Prostate gland (tissue), 2 donors: ENCODE measurements at regions not wholly inside any gene's neighbourhood (a gene's known extent, or its start where the extent isn't known, plus 50 kb on each side); places are given as distances from the start of the nearest gene placed in this dataset.

ENCODE experiments used
- DNase-seq: peaks from one replicate; pipeline ENCODE4 v3.0.0-alpha.2; 2019; ENCODE audit warnings: low spot score
- H3K27ac ChIP-seq, 2 donors: fragments of 200-600 bp; sonication (generic); 2 replicates each; pipeline ENCODE4 v1.5.1; 2017 to 2019
- H3K27me3 ChIP-seq: fragments of 200-600 bp; sonication (generic); replicated peaks from 2 replicates; pipeline ENCODE4 v1.5.1; 2019; ENCODE audit not compliant: insufficient read depth
- H3K36me3 ChIP-seq, 2 donors: fragments of 200-600 bp; sonication (generic); 1 replicate in 1 of 2; 2 replicates in 1 of 2; pipeline versions ENCODE4 v1.5.1 to v1.8.1; 2017 to 2019
- H3K4me1 ChIP-seq: fragments of 200-600 bp; sonication (generic); replicated peaks from 2 replicates; pipeline ENCODE4 v1.5.1; 2019
- H3K4me3 ChIP-seq, 2 donors: fragments of 200-600 bp; sonication (generic); 2 replicates each; pipeline ENCODE4 v1.5.1; 2017 to 2019
- H3K9me3 ChIP-seq: fragments of 200-600 bp; sonication (generic); 2 replicates; pipeline ENCODE4 v1.5.1; 2017
- POLR2A ChIP-seq: fragments of 450-650 bp; IDR thresholded peaks from one replicate; pipeline ENCODE4 v1.6.1; 2016; ENCODE audit warnings: antibody characterized with exemption, mild to moderate bottlenecking
- POLR2AphosphoS5 ChIP-seq: sonication (generic); formaldehyde crosslinking; IDR thresholded peaks from one replicate; pipeline ENCODE4 v1.6.1; 2017; ENCODE audit warnings: antibody characterized with exemption
- WGBS: methylation state at CpG from one replicate; pipeline ENCODE4 v1.1.5; 2018; 5-methylcytosine and 5-hydroxymethylcytosine counted together
- intact Hi-C: fragments of 100-400 bp; cut with DNase I; formaldehyde crosslinking; loops from one replicate; pipeline ENCODE4 v1.14.2; 2022
- TF ChIP-seq, protein P1 (sequence below), 4 experiments: fragments of 200-600 bp in 2 of 4; fragments of 450-650 bp in 2 of 4; sonication (generic) in 2 of 4; IDR thresholded peaks; 1 replicate in 3 of 4; 2 replicates in 1 of 4; pipeline ENCODE4 v1.5.1; 2016 to 2019; ENCODE audit warnings: antibody characterized with exemption in 4 of 4, mild to moderate bottlenecking in 2 of 4, moderate library complexity in 2 of 4

DNA sequence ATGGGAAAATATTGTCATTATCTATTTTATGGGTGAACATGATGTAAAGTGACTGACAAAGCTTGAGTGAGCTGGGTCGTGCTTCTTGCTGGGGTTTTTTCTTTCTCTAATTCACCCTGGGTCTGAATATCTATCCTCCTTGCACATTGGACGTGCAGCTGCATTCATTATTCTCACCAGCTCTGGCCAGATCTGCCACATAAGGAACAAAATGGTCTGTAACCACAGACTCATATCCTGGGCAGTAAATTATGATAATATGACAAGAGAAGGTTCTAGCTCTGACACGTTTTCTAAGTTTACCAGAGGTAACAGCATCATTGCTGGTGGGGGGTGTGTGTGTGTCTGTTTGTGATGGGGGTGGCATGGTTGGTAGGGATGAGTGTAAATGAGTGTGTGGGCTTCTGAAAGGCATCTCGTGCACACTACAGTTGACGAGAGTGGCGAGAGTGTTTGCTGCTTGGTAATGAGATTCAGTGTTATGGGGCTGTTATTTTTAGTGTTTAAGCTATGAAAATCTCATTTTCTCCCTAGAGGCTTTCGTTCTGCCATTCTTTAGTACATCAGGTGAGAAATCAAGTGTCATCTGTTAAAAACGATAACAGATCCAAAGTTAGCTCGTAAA lies 418.4 kb downstream of the PDCD6IP start:
- Histone ChIP-seq H3K27me3 (no peaks in the 10 kb centered on the region), H3K9me3 (no peaks in the 10 kb centered on the region), H3K4me3 (no peak overlapping the region), H3K36me3 (no peaks in the 10 kb centered on the region), H3K27ac (no peak overlapping the region), H3K4me1 (no peaks in the 10 kb centered on the region)
- TF ChIP-seq POLR2A (no peak), POLR2AphosphoS5 (no peak)
- TF ChIP-seq, protein P1, sequence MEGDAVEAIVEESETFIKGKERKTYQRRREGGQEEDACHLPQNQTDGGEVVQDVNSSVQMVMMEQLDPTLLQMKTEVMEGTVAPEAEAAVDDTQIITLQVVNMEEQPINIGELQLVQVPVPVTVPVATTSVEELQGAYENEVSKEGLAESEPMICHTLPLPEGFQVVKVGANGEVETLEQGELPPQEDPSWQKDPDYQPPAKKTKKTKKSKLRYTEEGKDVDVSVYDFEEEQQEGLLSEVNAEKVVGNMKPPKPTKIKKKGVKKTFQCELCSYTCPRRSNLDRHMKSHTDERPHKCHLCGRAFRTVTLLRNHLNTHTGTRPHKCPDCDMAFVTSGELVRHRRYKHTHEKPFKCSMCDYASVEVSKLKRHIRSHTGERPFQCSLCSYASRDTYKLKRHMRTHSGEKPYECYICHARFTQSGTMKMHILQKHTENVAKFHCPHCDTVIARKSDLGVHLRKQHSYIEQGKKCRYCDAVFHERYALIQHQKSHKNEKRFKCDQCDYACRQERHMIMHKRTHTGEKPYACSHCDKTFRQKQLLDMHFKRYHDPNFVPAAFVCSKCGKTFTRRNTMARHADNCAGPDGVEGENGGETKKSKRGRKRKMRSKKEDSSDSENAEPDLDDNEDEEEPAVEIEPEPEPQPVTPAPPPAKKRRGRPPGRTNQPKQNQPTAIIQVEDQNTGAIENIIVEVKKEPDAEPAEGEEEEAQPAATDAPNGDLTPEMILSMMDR (IDR thresholded peaks at IDR 0.05), result no peak
- WGBS, result 77% methylated on average over 9 of the region's 9 CpGs
- no peak for DNase-seq
- intact Hi-C loops, result no loop called here

DNA sequence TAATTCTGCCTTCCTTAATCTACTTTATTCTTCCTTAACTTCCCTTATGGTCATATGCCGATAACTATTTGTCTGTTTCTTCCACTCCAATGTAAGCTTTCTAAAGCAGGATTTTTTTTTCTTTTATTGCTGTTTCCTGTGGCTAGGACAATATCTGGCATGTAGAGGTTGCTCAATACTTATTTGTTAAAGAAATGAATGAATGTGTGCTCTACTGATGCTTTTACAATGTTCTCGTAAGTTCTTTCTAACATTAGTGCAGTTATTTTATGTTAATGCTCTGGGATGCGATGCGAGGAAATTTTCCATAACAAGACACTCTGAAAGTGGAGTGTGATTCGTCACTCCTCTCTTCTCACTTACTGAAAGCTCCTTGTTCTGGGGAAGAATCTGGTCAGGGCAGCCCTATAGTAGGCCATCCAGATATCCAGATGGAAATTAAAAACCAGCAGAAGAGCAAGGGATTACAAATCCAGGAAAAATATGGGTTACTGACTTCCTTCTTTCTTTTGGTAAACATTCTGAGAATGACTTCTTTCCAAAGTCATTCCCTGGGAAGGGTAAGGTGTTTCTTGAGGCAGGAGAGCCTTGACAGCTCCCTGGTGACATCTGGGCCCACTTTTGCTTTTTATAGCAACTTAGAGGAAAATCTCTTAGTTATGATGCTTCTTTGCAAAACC lies 420.4 kb downstream of the PDCD6IP start:
- Histone ChIP-seq H3K9me3 (no peaks in the 10 kb centered on the region), H3K27ac (no peak overlapping the region), H3K4me3 (no peak overlapping the region), H3K4me1 (no peaks in the 10 kb centered on the region), H3K36me3 (no peaks in the 10 kb centered on the region), H3K27me3 (no peaks in the 10 kb centered on the region)
- TF ChIP-seq, protein P1 (IDR thresholded peaks at IDR 0.05), result no peak
- TF ChIP-seq POLR2AphosphoS5, result no peak
- TF ChIP-seq POLR2A, result no peak
- no peak for DNase-seq
- 77% methylated on average over 5 of the region's 5 CpGs for WGBS
- intact Hi-C loops, result no loop called here

DNA sequence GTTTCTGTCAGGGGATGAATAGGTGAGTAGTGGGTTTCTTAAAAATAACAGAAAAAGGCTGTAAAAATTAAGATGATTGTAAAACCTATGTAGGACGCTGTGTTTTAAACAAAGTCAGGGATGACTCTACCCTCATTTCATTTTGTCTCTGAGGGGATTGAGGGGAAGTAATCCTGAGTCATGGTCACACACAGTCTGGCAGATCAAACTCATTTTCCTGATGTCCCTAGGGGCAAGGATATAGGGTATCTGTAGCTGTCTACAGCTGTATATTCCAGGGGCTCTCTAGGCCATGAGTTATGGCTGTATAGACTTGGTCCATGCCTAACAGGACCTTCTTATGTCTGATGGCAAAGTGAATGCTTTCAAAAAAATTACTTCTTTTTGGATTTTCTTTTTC lies 421.1 kb downstream of the PDCD6IP start:
- Histone ChIP-seq H3K9me3 (no peaks in the 10 kb centered on the region), H3K4me1 (no peaks in the 10 kb centered on the region), H3K4me3 (no peak overlapping the region), H3K27me3 (no peaks in the 10 kb centered on the region), H3K36me3 (no peaks in the 10 kb centered on the region), H3K27ac (no peak overlapping the region)
- intact Hi-C loops, result no loop called here
- TF ChIP-seq POLR2A (no peak), POLR2AphosphoS5 (no peak)
- TF ChIP-seq, protein P1 (IDR thresholded peaks at IDR 0.05), result no peak
- 94% methylated on average over 1 of the region's 1 CpG for WGBS
- DNase-seq, result no peak

DNA sequence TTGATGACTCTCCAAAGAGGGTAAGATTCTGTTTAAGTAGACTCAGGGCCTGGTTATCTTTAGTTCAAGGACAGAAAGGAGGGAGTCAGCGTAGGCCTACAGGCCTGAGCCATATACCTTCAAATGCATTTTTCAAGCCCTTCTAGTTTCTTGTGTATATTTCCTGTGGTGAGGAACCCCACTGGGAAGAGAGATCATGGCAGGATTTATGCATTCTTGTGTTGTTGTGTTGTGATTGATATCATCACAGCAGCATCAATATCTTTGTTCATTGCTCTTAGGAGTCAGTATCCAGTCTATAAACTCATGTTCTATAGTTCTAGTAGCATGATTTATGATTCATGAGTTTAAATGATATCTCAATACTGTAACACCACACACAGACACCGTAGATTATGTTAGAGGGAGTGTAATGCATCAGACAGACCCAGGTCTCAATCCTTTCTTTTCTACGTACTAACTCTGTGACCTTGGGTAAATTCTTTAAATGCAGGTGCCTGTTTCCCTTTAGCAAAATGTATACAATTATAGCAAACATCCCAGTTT lies 427.5 kb downstream of the PDCD6IP start:
- Histone ChIP-seq H3K4me1 (no peaks in the 10 kb centered on the region), H3K4me3 (no peak overlapping the region), H3K9me3 (no peaks in the 10 kb centered on the region), H3K27me3 (no peaks in the 10 kb centered on the region), H3K27ac (no peak overlapping the region), H3K36me3 (no peaks in the 10 kb centered on the region)
- intact Hi-C loops, result no loop called here
- DNase-seq, result no peak
- no peak for TF ChIP-seq POLR2AphosphoS5
- TF ChIP-seq, protein P1 (IDR thresholded peaks at IDR 0.05), result no peak
- TF ChIP-seq POLR2A, result no peak
- WGBS, result 59% methylated on average over 3 of the region's 3 CpGs

GRCh38 chr3:34229876-34230275 lies 431.4 kb downstream of the PDCD6IP start:
- H3K4me3 ChIP-seq, result no peak overlapping the region
- H3K9me3 ChIP-seq, result no peaks in the 10 kb centered on the region
- no peaks in the 10 kb centered on the region for H3K4me1 ChIP-seq
- H3K36me3 ChIP-seq, result no peaks in the 10 kb centered on the region
- H3K27me3 ChIP-seq, result no peaks in the 10 kb centered on the region
- no peak overlapping the region for H3K27ac ChIP-seq
- DNase-seq, result no peak
- TF ChIP-seq POLR2A (no peak), POLR2AphosphoS5 (no peak)
- TF ChIP-seq, protein P1 (IDR thresholded peaks at IDR 0.05), result no peak
- WGBS, result 82% methylated on average over 5 of the region's 5 CpGs
- intact Hi-C loops, result no loop called here
